ENCODE measurements at regions not wholly inside any gene's neighbourhood (a gene's known extent, or its start where the extent isn't known, plus 50 kb on each side); places are given as distances from the start of the nearest gene placed in this dataset.

- peaks cover 0 to 12% (median 0%) of the 10 kb centered on the region in 4 donors for H3K9me3 ChIP-seq
- H3K27me3 ChIP-seq, result no peaks in the 10 kb centered on the region
- H3K27ac ChIP-seq, result no peak overlapping the region
- no peak for DNase-seq
- H3K4me1 ChIP-seq, result no peaks in the 10 kb centered on the region
- H3K36me3 ChIP-seq, result no peaks in the 10 kb centered on the region
- TF ChIP-seq POLR2A (IDR thresholded peaks at IDR 0.05) (no peak), CTCF (IDR thresholded peaks at IDR 0.05) (no peak)
- H3K4me3 ChIP-seq, result no peak overlapping the region
These were observed 125.5 kb upstream of the NUDT4 start for GRCh38 chr12:93252221-93252620.

- Histone ChIP-seq H3K27me3 (no peaks in the 10 kb centered on the region), H3K9me3 (peaks cover 0 to 12% (median 0%) of the 10 kb centered on the region in 4 donors), H3K27ac (no peak overlapping the region), H3K36me3 (no peaks in the 10 kb centered on the region), H3K4me1 (no peaks in the 10 kb centered on the region), H3K4me3 (no peak overlapping the region)
- no peak for DNase-seq
- no peak for TF ChIP-seq CTCF (IDR thresholded peaks at IDR 0.05)
- no peak for TF ChIP-seq POLR2A (IDR thresholded peaks at IDR 0.05)
These were observed 122.8 kb upstream of the NUDT4 start for GRCh38 chr12:93254911-93255310.

GRCh38 chr12:93256256-93256969 lies 121.3 kb upstream of the NUDT4 start:
- DNase-seq, result no peak
- no peak for TF ChIP-seq POLR2A (IDR thresholded peaks at IDR 0.05)
- no peak for TF ChIP-seq CTCF (IDR thresholded peaks at IDR 0.05)
- Histone ChIP-seq H3K4me1 (no peaks in the 10 kb centered on the region), H3K4me3 (no peak overlapping the region), H3K36me3 (no peaks in the 10 kb centered on the region), H3K27ac (no peak overlapping the region), H3K27me3 (no peaks in the 10 kb centered on the region), H3K9me3 (peaks cover 0 to 12% (median 0%) of the 10 kb centered on the region in 4 donors)

GRCh38 chr12:93261505-93262094 lies 116.1 kb upstream of the NUDT4 start:
- Histone ChIP-seq H3K27me3 (no peaks in the 10 kb centered on the region), H3K4me1 (no peaks in the 10 kb centered on the region), H3K9me3 (no peaks in the 10 kb centered on the region), H3K27ac (no peak overlapping the region), H3K4me3 (no peak overlapping the region), H3K36me3 (no peaks in the 10 kb centered on the region)
- TF ChIP-seq POLR2A (IDR thresholded peaks at IDR 0.05), result no peak
- TF ChIP-seq CTCF (IDR thresholded peaks at IDR 0.05), result no peak
- no peak for DNase-seq

- no peak overlapping the region for H3K27ac ChIP-seq
- H3K27me3 ChIP-seq, result no peaks in the 10 kb centered on the region
- H3K36me3 ChIP-seq, result no peaks in the 10 kb centered on the region
- H3K4me3 ChIP-seq, result no peak overlapping the region
- no peak for DNase-seq
- no peaks in the 10 kb centered on the region for H3K4me1 ChIP-seq
- TF ChIP-seq POLR2A (IDR thresholded peaks at IDR 0.05), result no peak
- TF ChIP-seq CTCF (IDR thresholded peaks at IDR 0.05), result no peak
- no peaks in the 10 kb centered on the region for H3K9me3 ChIP-seq
These were observed 104.7 kb upstream of the NUDT4 start for GRCh38 chr12:93272997-93273396.

All from Peyer's patch (tissue), 4 donors.